Suppressor macrophage treated with lipopolysaccharide for 1 hour (primary cell): ENCODE measurements at regions not wholly inside any gene's neighbourhood (a gene's known extent, or its start where the extent isn't known, plus 50 kb on each side); places are given as distances from the start of the nearest gene placed in this dataset.

Experiments
- DNase-seq, 3 donors: peaks; one replicate each; pipeline ENCODE4 v3.0.0-alpha.2; 2020 to 2022

GRCh38 chr6:56407883-56408410 lies 160.6 kb upstream of the COL21A1 start:
- no peak for DNase-seq

GRCh38 chr6:56406276-56407269 lies 159.2 kb upstream of the COL21A1 start:
- no peak for DNase-seq

- DNase-seq: no peak
Measured at GRCh38 chr6:56404599-56404998, 157.2 kb upstream of the COL21A1 start.

GRCh38 chr6:56403745-56404144 lies 156.4 kb upstream of the COL21A1 start:
- no peak for DNase-seq

- DNase-seq: no peak
Measured at GRCh38 chr6:56401477-56402070, 154.2 kb upstream of the COL21A1 start.

GRCh38 chr6:56400273-56400672 lies 152.9 kb upstream of the COL21A1 start:
- DNase-seq: no peak

GRCh38 chr6:56399672-56400263 lies 152.4 kb upstream of the COL21A1 start:
- DNase-seq: no peak

- DNase-seq: no peak
Measured at GRCh38 chr6:56399250-56399671, 151.9 kb upstream of the COL21A1 start.

GRCh38 chr6:56396435-56396834 lies 149.1 kb upstream of the COL21A1 start:
- no peak for DNase-seq

GRCh38 chr6:56393615-56394612 lies 146.5 kb upstream of the COL21A1 start:
- no peak for DNase-seq

GRCh38 chr6:56388415-56388755 lies 141.0 kb upstream of the COL21A1 start:
- DNase-seq: peak; percentile 36 to 47 (median 41)

- DNase-seq: no peak
Measured at GRCh38 chr6:56387621-56388414, 140.4 kb upstream of the COL21A1 start.

GRCh38 chr6:56386717-56387116 lies 139.3 kb upstream of the COL21A1 start:
- peak in 2 of 3 donors; percentile 17 to 20 for DNase-seq

- DNase-seq: no peak
Measured at GRCh38 chr6:56385981-56386593, 138.7 kb upstream of the COL21A1 start.

GRCh38 chr6:56383160-56383559 lies 135.8 kb upstream of the COL21A1 start:
- DNase-seq: no peak

- DNase-seq: peak in 1 of 3 donors; percentile 6
Measured at GRCh38 chr6:56382416-56382940, 135.1 kb upstream of the COL21A1 start.

GRCh38 chr6:56381801-56382251 lies 134.4 kb upstream of the COL21A1 start:
- DNase-seq: no peak

GRCh38 chr6:56380476-56380875 lies 133.1 kb upstream of the COL21A1 start:
- DNase-seq: no peak

- no peak for DNase-seq
Measured at GRCh38 chr6:56378966-56379585, 131.7 kb upstream of the COL21A1 start.

- no peak for DNase-seq
Measured at GRCh38 chr6:56378507-56378906, 131.1 kb upstream of the COL21A1 start.
